Fibroblast of skin of back (primary cell): ENCODE measurements at regions not wholly inside any gene's neighbourhood (a gene's known extent, or its start where the extent isn't known, plus 50 kb on each side); places are given as distances from the start of the nearest gene placed in this dataset.
"Not testable (repeated sequence)": the region's sequence is repeated elsewhere in the genome, so short reads cannot be mapped to it uniquely, and the experiment has no call there.

Experiments used
- DNase-seq: peaks from one replicate; pipeline ENCODE4 v3.0.0-alpha.2; 2013

GRCh38 chr5:86284400-86285190 lies 333.1 kb upstream of the COX7C start:
- not testable (repeated sequence) for DNase-seq

- DNase-seq: not testable (repeated sequence)
These were observed 330.3 kb upstream of the COX7C start for GRCh38 chr5:86287437-86287836.

- not testable (repeated sequence) for DNase-seq
These were observed 328.0 kb upstream of the COX7C start for GRCh38 chr5:86289786-86290185.

- DNase-seq: not testable (repeated sequence)
These were observed 324.9 kb upstream of the COX7C start for GRCh38 chr5:86292811-86293210.

GRCh38 chr5:86302643-86303042 lies 315.1 kb upstream of the COX7C start:
- not testable (repeated sequence) for DNase-seq

GRCh38 chr5:86305050-86305449 lies 312.7 kb upstream of the COX7C start:
- peak; percentile 1 for DNase-seq

GRCh38 chr5:86314951-86315350 lies 302.8 kb upstream of the COX7C start:
- no peak for DNase-seq

- peak; percentile 0 for DNase-seq
These were observed 297.5 kb upstream of the COX7C start for GRCh38 chr5:86320266-86320665.

GRCh38 chr5:86329318-86329717 lies 288.4 kb upstream of the COX7C start:
- DNase-seq: no peak

- DNase-seq: no peak
These were observed 287.0 kb upstream of the COX7C start for GRCh38 chr5:86330736-86331135.

- DNase-seq: no peak
These were observed 284.9 kb upstream of the COX7C start for GRCh38 chr5:86332851-86333250.

- no peak for DNase-seq
These were observed 279.9 kb upstream of the COX7C start for GRCh38 chr5:86337667-86338460.

GRCh38 chr5:86354664-86355063 lies 263.1 kb upstream of the COX7C start:
- no peak for DNase-seq

GRCh38 chr5:86360801-86361200 lies 256.9 kb upstream of the COX7C start:
- no peak for DNase-seq

GRCh38 chr5:86371061-86371460 lies 246.7 kb upstream of the COX7C start:
- no peak for DNase-seq

GRCh38 chr5:86374611-86375010 lies 243.1 kb upstream of the COX7C start:
- DNase-seq: no peak

GRCh38 chr5:86376214-86376613 lies 241.5 kb upstream of the COX7C start:
- no peak for DNase-seq

GRCh38 chr5:86403190-86403589 lies 214.6 kb upstream of the COX7C start:
- DNase-seq: no peak

GRCh38 chr5:86404256-86404655 lies 213.5 kb upstream of the COX7C start:
- no peak for DNase-seq

GRCh38 chr5:86407711-86408110 lies 210.0 kb upstream of the COX7C start:
- no peak for DNase-seq

- no peak for DNase-seq
These were observed 206.1 kb upstream of the COX7C start for GRCh38 chr5:86411596-86411995.

GRCh38 chr5:86427158-86427557 lies 190.6 kb upstream of the COX7C start:
- DNase-seq: no peak

- no peak for DNase-seq
These were observed 178.1 kb upstream of the COX7C start for GRCh38 chr5:86439593-86440110.
